PC-3 (cell line): ENCODE measurements at regions not wholly inside any gene's neighbourhood (a gene's known extent, or its start where the extent isn't known, plus 50 kb on each side); places are given as distances from the start of the nearest gene placed in this dataset.

Experiments
- ATAC-seq: fragments of 200-7000 bp; cut with Tn5 transposase; 2 replicates; pipeline ENCODE4 v1.9.1; 2020; ENCODE audit warnings: mild to moderate bottlenecking, moderate library complexity
- BruUV-seq: library from RNA; stranded (reverse); fragments of 400-500 nt; replicated peaks from 2 replicates; lab custom pipeline; 2021; lab: Mats Ljungman, UMichigan
- CTCF ChIA-PET: fragments of 300-600 bp; sonication (Branson Sonifier 250); formaldehyde crosslinking; loops from one replicate; lab custom pipeline; 2022; ENCODE audit warnings: antibody characterized with exemption; lab: Charles Lee
- POLR2A ChIA-PET: fragments of 300-600 bp; sonication (Branson Sonifier 250); formaldehyde crosslinking; loops from one replicate; lab custom pipeline; 2022; ENCODE audit warnings: antibody characterized with exemption; ENCODE audit not compliant: unreplicated experiment; lab: Charles Lee
- DNase-seq: peaks from one replicate; pipeline ENCODE4 v3.0.0-alpha.2; 2015
- H2AFZ ChIP-seq: fragments of 300-600 bp; sonication (generic); 2 replicates; pipeline ENCODE4 v1.6.0; 2016; ENCODE audit warnings: antibody characterized with exemption, low read length
- H3F3A ChIP-seq: fragments of 300-600 bp; sonication (generic); one replicate; pipeline ENCODE4 v1.6.0; 2017; ENCODE audit warnings: antibody characterized with exemption, low read length, control low read depth, mild to moderate bottlenecking; ENCODE audit not compliant: unreplicated experiment
- H3K27ac ChIP-seq: fragments of 300-600 bp; sonication (generic); 2 replicates; pipeline ENCODE4 v1.5.1; 2016; ENCODE audit warnings: mild to moderate bottlenecking, low read length
- H3K27me3 ChIP-seq: fragments of 300-600 bp; sonication (generic); 2 replicates; pipeline ENCODE4 v1.6.1; 2016; ENCODE audit warnings: low read length, mixed read lengths
- H3K36me3 ChIP-seq: fragments of 300-600 bp; sonication (generic); 2 replicates; pipeline ENCODE4 v1.6.1; 2016; ENCODE audit warnings: low read depth, mixed run types, low read length, mixed read lengths
- H3K4me1 ChIP-seq: fragments of 300-600 bp; sonication (generic); 2 replicates; pipeline ENCODE4 v1.5.1; 2016; ENCODE audit warnings: low read length; ENCODE audit not compliant: insufficient read depth
- H3K4me2 ChIP-seq: fragments of 300-600 bp; sonication (generic); 2 replicates; pipeline ENCODE4 v1.6.0; 2016; ENCODE audit warnings: low read length
- H3K4me3 ChIP-seq: fragments of 300-600 bp; sonication (generic); 2 replicates; pipeline ENCODE4 v1.5.1; 2016; ENCODE audit warnings: mild to moderate bottlenecking, low read length, mixed read lengths
- H3K79me2 ChIP-seq: fragments of 300-600 bp; sonication (generic); 2 replicates; pipeline ENCODE4 v1.6.1; 2017; ENCODE audit warnings: low read length, mixed read lengths
- H3K9ac ChIP-seq: fragments of 300-600 bp; sonication (generic); 2 replicates; pipeline ENCODE4 v1.6.0; 2016; ENCODE audit warnings: mild to moderate bottlenecking, low read length
- H3K9me2 ChIP-seq: fragments of 300-600 bp; sonication (generic); replicated peaks from 2 replicates; pipeline ENCODE4 v1.6.1; 2016; ENCODE audit warnings: mixed run types, low read length, mixed read lengths
- H3K9me3 ChIP-seq: fragments of 300-600 bp; sonication (generic); 2 replicates; pipeline ENCODE4 v1.6.1; 2016; ENCODE audit warnings: low read length, mixed read lengths
- H4K20me1 ChIP-seq: fragments of 300-600 bp; sonication (generic); 2 replicates; pipeline ENCODE4 v1.6.1; 2016; ENCODE audit warnings: low read length, mixed read lengths
- EZH2 ChIP-seq: fragments of 300-600 bp; sonication (generic); IDR thresholded peaks from one replicate; pipeline ENCODE4 v1.6.1; 2017; ENCODE audit warnings: antibody characterized with exemption, mild to moderate bottlenecking, low read length; ENCODE audit not compliant: unreplicated experiment
- EZH2phosphoT487 ChIP-seq: fragments of 300-600 bp; sonication (generic); IDR thresholded peaks from 2 replicates; pipeline ENCODE4 v1.6.1; 2018; ENCODE audit warnings: mild to moderate bottlenecking, antibody characterized with exemption, low read length, borderline replicate concordance
- intact Hi-C: fragments of 100-400 bp; cut with micrococcal nuclease; formaldehyde crosslinking; loops from 2 replicates; pipeline ENCODE4 v1.9.0; 2023
- TF ChIP-seq, protein P1 (sequence below): fragments of 300-600 bp; sonication (generic); conservative IDR thresholded peaks from 2 replicates; pipeline ENCODE4 v1.5.1; 2017; ENCODE audit warnings: antibody characterized with exemption, low read depth, mild to moderate bottlenecking, low read length

DNA sequence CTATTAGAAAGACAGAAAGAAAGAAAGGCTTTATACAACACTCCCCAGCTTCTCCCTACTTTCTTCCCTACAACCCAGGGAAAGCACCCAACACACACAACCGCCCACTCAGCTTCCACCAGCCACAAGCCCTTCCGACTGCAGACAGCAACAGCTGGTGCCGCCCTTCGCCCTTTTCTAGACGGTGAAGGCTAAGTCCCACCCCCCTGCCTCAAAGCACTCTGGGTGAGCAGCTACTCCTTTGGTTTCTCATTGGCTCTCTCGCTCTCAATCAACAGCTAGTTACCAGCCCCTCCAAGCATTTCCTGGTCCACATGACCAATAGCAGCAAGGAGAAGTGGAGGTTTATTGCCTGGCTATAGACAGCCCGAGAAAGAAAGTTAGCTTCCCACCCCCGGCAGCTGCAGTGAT, 230.1 kb upstream of the MOCS1 start:
- Histone ChIP-seq H3K36me3 (no peaks in the 10 kb centered on the region), H3K4me2 (no peak overlapping the region), H2AFZ (no peak overlapping the region), H3K27me3 (0 out of 2 replicates have a peak, but pooled peaks cover 10% of the 10 kb centered on the region), H3K4me3 (no peak overlapping the region), H4K20me1 (no peaks in the 10 kb centered on the region), H3K9me3 (no peaks in the 10 kb centered on the region), H3K4me1 (no peaks in the 10 kb centered on the region), H3K9ac (no peak overlapping the region), H3K79me2 (no peaks in the 10 kb centered on the region), H3K27ac (no peak overlapping the region), H3F3A (no peaks in the 10 kb centered on the region), H3K9me2 (no peaks in the 10 kb centered on the region)
- BruUV-seq = no TSS peak
- DNase-seq (no peak), ATAC-seq (no peak)
- TF ChIP-seq EZH2 = no peak
- TF ChIP-seq, protein P1, sequence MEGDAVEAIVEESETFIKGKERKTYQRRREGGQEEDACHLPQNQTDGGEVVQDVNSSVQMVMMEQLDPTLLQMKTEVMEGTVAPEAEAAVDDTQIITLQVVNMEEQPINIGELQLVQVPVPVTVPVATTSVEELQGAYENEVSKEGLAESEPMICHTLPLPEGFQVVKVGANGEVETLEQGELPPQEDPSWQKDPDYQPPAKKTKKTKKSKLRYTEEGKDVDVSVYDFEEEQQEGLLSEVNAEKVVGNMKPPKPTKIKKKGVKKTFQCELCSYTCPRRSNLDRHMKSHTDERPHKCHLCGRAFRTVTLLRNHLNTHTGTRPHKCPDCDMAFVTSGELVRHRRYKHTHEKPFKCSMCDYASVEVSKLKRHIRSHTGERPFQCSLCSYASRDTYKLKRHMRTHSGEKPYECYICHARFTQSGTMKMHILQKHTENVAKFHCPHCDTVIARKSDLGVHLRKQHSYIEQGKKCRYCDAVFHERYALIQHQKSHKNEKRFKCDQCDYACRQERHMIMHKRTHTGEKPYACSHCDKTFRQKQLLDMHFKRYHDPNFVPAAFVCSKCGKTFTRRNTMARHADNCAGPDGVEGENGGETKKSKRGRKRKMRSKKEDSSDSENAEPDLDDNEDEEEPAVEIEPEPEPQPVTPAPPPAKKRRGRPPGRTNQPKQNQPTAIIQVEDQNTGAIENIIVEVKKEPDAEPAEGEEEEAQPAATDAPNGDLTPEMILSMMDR = no peak
- TF ChIP-seq EZH2phosphoT487 = no peak
- intact Hi-C loops = no loop called here
- CTCF ChIA-PET = no interaction called here
- POLR2A ChIA-PET = no interaction called here

DNA sequence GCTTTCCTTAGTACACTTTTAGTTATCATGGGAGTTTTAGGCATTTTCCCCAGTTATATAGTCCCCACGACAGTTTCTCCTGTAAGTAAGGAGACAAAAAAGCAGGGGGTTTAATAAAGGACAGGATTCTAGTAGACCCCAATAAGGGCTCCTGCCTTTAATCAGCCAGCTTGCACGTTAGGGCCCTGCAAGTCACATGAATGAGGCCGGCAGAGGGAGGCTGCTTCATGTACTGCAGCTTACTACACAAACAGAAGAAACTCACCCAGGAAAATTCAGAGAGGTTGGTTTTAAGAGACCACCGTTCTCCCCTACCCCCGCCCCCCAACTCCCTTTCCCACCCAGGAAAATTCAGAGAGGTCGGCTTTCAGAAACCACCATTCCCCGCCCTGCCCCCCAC, 229.7 kb upstream of the MOCS1 start:
- Histone ChIP-seq H3K9ac (no peak overlapping the region), H3K9me2 (no peaks in the 10 kb centered on the region), H3K4me2 (no peak overlapping the region), H4K20me1 (no peaks in the 10 kb centered on the region), H3K36me3 (no peaks in the 10 kb centered on the region), H2AFZ (no peak overlapping the region), H3K4me1 (no peaks in the 10 kb centered on the region), H3K27me3 (0 out of 2 replicates have a peak, but pooled peaks cover 10% of the 10 kb centered on the region), H3F3A (no peaks in the 10 kb centered on the region), H3K4me3 (no peak overlapping the region), H3K79me2 (no peaks in the 10 kb centered on the region), H3K9me3 (no peaks in the 10 kb centered on the region), H3K27ac (no peak overlapping the region)
- ATAC-seq (no peak), DNase-seq (no peak)
- ChIA-PET CTCF (no interaction called here), POLR2A (no interaction called here)
- BruUV-seq = no TSS peak
- TF ChIP-seq, protein P1 = no peak
- TF ChIP-seq EZH2phosphoT487 = no peak
- intact Hi-C loops = no loop called here

DNA sequence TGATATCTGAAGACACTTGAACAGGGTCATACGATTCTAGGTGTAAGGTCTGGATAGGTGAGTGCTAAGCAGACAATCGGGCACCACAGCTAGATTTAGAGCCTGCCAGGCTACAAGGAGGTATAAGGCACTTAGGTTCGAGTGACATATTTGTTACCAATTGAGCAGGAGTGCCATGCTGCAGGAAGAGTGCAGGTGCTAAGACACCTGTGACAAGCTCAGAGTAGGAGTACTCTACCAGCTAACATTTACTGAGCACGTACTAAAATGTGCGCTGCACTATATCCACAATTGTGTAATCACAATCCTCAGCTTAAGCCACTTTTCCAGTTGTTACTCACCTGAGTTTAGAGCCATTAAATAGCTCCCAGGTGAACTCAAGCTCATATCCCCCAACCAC, 227.8 kb upstream of the MOCS1 start:
- Histone ChIP-seq H3K79me2 (no peaks in the 10 kb centered on the region), H3K27ac (no peak overlapping the region), H3K27me3 (0 out of 2 replicates have a peak, but pooled peaks cover 10% of the 10 kb centered on the region), H3K4me3 (no peak overlapping the region), H3K4me1 (no peaks in the 10 kb centered on the region), H3K4me2 (no peak overlapping the region), H3K36me3 (no peaks in the 10 kb centered on the region), H3K9ac (no peak overlapping the region), H4K20me1 (no peaks in the 10 kb centered on the region), H3K9me2 (no peaks in the 10 kb centered on the region), H3F3A (no peaks in the 10 kb centered on the region), H3K9me3 (no peaks in the 10 kb centered on the region), H2AFZ (no peak overlapping the region)
- CTCF ChIA-PET = no interaction called here
- DNase-seq (no peak), ATAC-seq (no peak)
- POLR2A ChIA-PET = no interaction called here
- TF ChIP-seq EZH2 = no peak
- TF ChIP-seq, protein P1 = no peak
- no peak for TF ChIP-seq EZH2phosphoT487
- BruUV-seq = no TSS peak
- intact Hi-C loops = no loop called here
